WTC11 (cell line): ENCODE measurements at regions not wholly inside any gene's neighbourhood (a gene's known extent, or its start where the extent isn't known, plus 50 kb on each side); places are given as distances from the start of the nearest gene placed in this dataset.

ENCODE experiments used
- ATAC-seq: fragments of 200-7000 bp; cut with Tn5 transposase; 2 replicates; pipeline ENCODE4 v1.10.0; 2021; ENCODE audit warnings: mild to moderate bottlenecking, moderate library complexity
- CTCF ChIA-PET: fragments of 300-600 bp; sonication (Branson Sonifier 250); formaldehyde crosslinking; loops from one replicate; lab custom pipeline; 2021; ENCODE audit warnings: antibody characterized with exemption; lab: Charles Lee
- POLR2A ChIA-PET: fragments of 350-600 bp; sonication (Branson Sonifier 250); formaldehyde crosslinking; loops from one replicate; lab custom pipeline; 2021; ENCODE audit warnings: antibody characterized with exemption; lab: Charles Lee
- DNase-seq: peaks from one replicate; pipeline ENCODE4 v3.0.0; 2021; ENCODE audit warnings: low spot score
- H3K27ac Mint-ChIP-seq: 2 replicates; pipeline ENCODE4 v1.8.0; 2021; ENCODE audit warnings: mixed read lengths
- H3K27me3 Mint-ChIP-seq: 2 replicates; pipeline ENCODE4 v1.8.0; 2021; ENCODE audit warnings: low read depth, mild to moderate bottlenecking, moderate library complexity, mixed read lengths
- H3K36me3 Mint-ChIP-seq: 2 replicates; pipeline ENCODE4 v1.8.0; 2021; ENCODE audit warnings: mixed read lengths
- H3K4me1 Mint-ChIP-seq: 2 replicates; pipeline ENCODE4 v1.8.0; 2022; ENCODE audit warnings: mixed read lengths
- H3K4me3 Mint-ChIP-seq: 2 replicates; pipeline ENCODE4 v1.8.0; 2021; ENCODE audit warnings: mild to moderate bottlenecking, moderate library complexity, mixed read lengths
- H3K9me3 Mint-ChIP-seq: 2 replicates; pipeline ENCODE4 v1.8.0; 2021; ENCODE audit warnings: mixed read lengths
- ATF2 ChIP-seq: sonication (generic); formaldehyde crosslinking; IDR thresholded peaks from 2 replicates; pipeline ENCODE4 v1.8.1; 2022; ENCODE audit warnings: low read depth, missing genetic modification reagents, borderline replicate concordance
- ATF6 ChIP-seq: sonication (generic); formaldehyde crosslinking; IDR thresholded peaks from 2 replicates; pipeline ENCODE4 v1.8.1; 2023; ENCODE audit warnings: mild to moderate bottlenecking, missing genetic modification reagents
- CREB1 ChIP-seq: sonication (generic); formaldehyde crosslinking; IDR thresholded peaks from 2 replicates; pipeline ENCODE4 v1.8.0; 2023; ENCODE audit warnings: mild to moderate bottlenecking, missing genetic modification reagents
- EMX1 ChIP-seq: fragments of 250-450 bp; sonication (Bioruptor Pico); IDR thresholded peaks from 2 replicates; pipeline ENCODE4 v1.8.0; 2021; ENCODE audit warnings: mild to moderate bottlenecking
- ESRRA ChIP-seq: sonication (generic); formaldehyde crosslinking; IDR thresholded peaks from 2 replicates; pipeline ENCODE4 v1.8.1; 2022; ENCODE audit warnings: mild to moderate bottlenecking, missing genetic modification reagents, borderline replicate concordance
- FOXP4 ChIP-seq: sonication (generic); formaldehyde crosslinking; IDR thresholded peaks from 2 replicates; pipeline ENCODE4 v1.8.0; 2022; ENCODE audit warnings: mild to moderate bottlenecking, missing genetic modification reagents
- IRF1 ChIP-seq: sonication (generic); formaldehyde crosslinking; IDR thresholded peaks from 2 replicates; pipeline ENCODE4 v1.8.0; 2023; ENCODE audit warnings: missing genetic modification reagents
- NFYB ChIP-seq: sonication (generic); formaldehyde crosslinking; conservative IDR thresholded peaks from 2 replicates; pipeline ENCODE4 v1.8.0; 2022; ENCODE audit warnings: low read depth, missing genetic modification reagents
- NR2C2 ChIP-seq: sonication (generic); formaldehyde crosslinking; IDR thresholded peaks from 2 replicates; pipeline ENCODE4 v1.8.0; 2022; ENCODE audit warnings: mild to moderate bottlenecking, missing genetic modification reagents
- SOX15 ChIP-seq: fragments of 250-450 bp; sonication (Bioruptor Pico); IDR thresholded peaks from 2 replicates; pipeline ENCODE4 v1.9.0; 2021; ENCODE audit warnings: mild to moderate bottlenecking
- STAT6 ChIP-seq: sonication (generic); formaldehyde crosslinking; conservative IDR thresholded peaks from 2 replicates; pipeline ENCODE4 v1.8.1; 2023; ENCODE audit warnings: mild to moderate bottlenecking, low read depth, missing genetic modification reagents, moderate library complexity
- TEAD1 ChIP-seq: sonication (generic); formaldehyde crosslinking; IDR thresholded peaks from 2 replicates; pipeline ENCODE4 v1.8.0; 2022; ENCODE audit warnings: mild to moderate bottlenecking, missing genetic modification reagents
- TEAD4 ChIP-seq: sonication (generic); formaldehyde crosslinking; IDR thresholded peaks from 2 replicates; pipeline ENCODE4 v1.8.0; 2022; ENCODE audit warnings: mild to moderate bottlenecking, missing genetic modification reagents
- USF2 ChIP-seq: sonication (generic); formaldehyde crosslinking; IDR thresholded peaks from 2 replicates; pipeline ENCODE4 v1.8.1; 2023; ENCODE audit warnings: mild to moderate bottlenecking, missing genetic modification reagents, moderate library complexity
- ZNF138 ChIP-seq: sonication (generic); formaldehyde crosslinking; conservative IDR thresholded peaks from 2 replicates; pipeline ENCODE4 v1.8.1; 2022; ENCODE audit warnings: mild to moderate bottlenecking, moderate library complexity, missing genetic modification reagents
- ZNF219 ChIP-seq: sonication (generic); formaldehyde crosslinking; IDR thresholded peaks from 2 replicates; pipeline ENCODE4 v1.8.0; 2023; ENCODE audit warnings: missing genetic modification reagents, mild to moderate bottlenecking, borderline replicate concordance
- ZNF423 ChIP-seq: fragments of 250-450 bp; sonication (Bioruptor Pico); IDR thresholded peaks from 2 replicates; pipeline ENCODE4 v2.1.2; 2022; ENCODE audit warnings: mild to moderate bottlenecking, moderate library complexity
- ZNF425 ChIP-seq: fragments of 250-450 bp; sonication (Bioruptor Pico); conservative IDR thresholded peaks from 2 replicates; pipeline ENCODE4 v1.9.0; 2021; ENCODE audit warnings: mild to moderate bottlenecking
- ZNF671 ChIP-seq: fragments of 250-450 bp; sonication (Bioruptor Pico); IDR thresholded peaks from 2 replicates; pipeline ENCODE4 v1.8.0; 2021; ENCODE audit warnings: mild to moderate bottlenecking

GRCh38 chr7:52273685-52274610 lies 761.5 kb upstream of the POM121L12 start:
- peak; percentile 97 for ATAC-seq
- Mint-ChIP-seq H3K4me1 (no peaks in the 10 kb centered on the region), H3K27me3 (no peaks in the 10 kb centered on the region), H3K27ac (no peak overlapping the region), H3K9me3 (no peaks in the 10 kb centered on the region), H3K36me3 (no peaks in the 10 kb centered on the region), H3K4me3 (peak overlapping the region; percentile 49; the same call in 1 of the 2 replicates)
- DNase-seq, result peak; percentile 65
- ChIA-PET CTCF (interaction anchor here (1.0 to 1.6 kb wide), 2 partner anchors 14 to 29 kb away, joined by 3 read pairs; no protein-coding TSS in a partner anchor), POLR2A (no interaction called here)
- TF ChIP-seq IRF1 (CRISPR knock-in tag) (no peak), STAT6 (no peak), ZNF671 (CRISPR knock-in tag) (no peak), TEAD4 (CRISPR knock-in tag) (no peak), USF2 (CRISPR knock-in tag) (no peak), ZNF425 (CRISPR knock-in tag) (no peak), ZNF138 (CRISPR knock-in tag) (no peak), TEAD1 (no peak), EMX1 (no peak), FOXP4 (CRISPR knock-in tag) (no peak)

GRCh38 chr7:52271703-52272102 lies 763.7 kb upstream of the POM121L12 start:
- Mint-ChIP-seq H3K4me1 (peaks cover 5% of the 10 kb centered on the region), H3K9me3 (no peaks in the 10 kb centered on the region), H3K4me3 (no peak overlapping the region), H3K27me3 (no peaks in the 10 kb centered on the region), H3K27ac (no peak overlapping the region), H3K36me3 (no peaks in the 10 kb centered on the region)
- ATAC-seq (no peak), DNase-seq (no peak)
- TF ChIP-seq ZNF423 (CRISPR knock-in tag) (no peak), SOX15 (CRISPR knock-in tag) (no peak), NR2C2 (CRISPR knock-in tag) (no peak)
- ChIA-PET POLR2A (no interaction called here), CTCF (no interaction called here)

GRCh38 chr7:52270301-52270700 lies 765.1 kb upstream of the POM121L12 start:
- Mint-ChIP-seq H3K4me3 (no peak overlapping the region), H3K36me3 (no peaks in the 10 kb centered on the region), H3K4me1 (peaks cover 9% of the 10 kb centered on the region), H3K27ac (no peak overlapping the region), H3K9me3 (no peaks in the 10 kb centered on the region), H3K27me3 (no peaks in the 10 kb centered on the region)
- no peak for DNase-seq
- no peak for ATAC-seq
- CTCF ChIA-PET, result no interaction called here
- POLR2A ChIA-PET, result no interaction called here
- TF ChIP-seq ATF6 (CRISPR knock-in tag) (no peak), CREB1 (CRISPR knock-in tag) (no peak), ATF2 (CRISPR knock-in tag) (no peak), ESRRA (CRISPR knock-in tag) (no peak), ZNF219 (CRISPR knock-in tag) (no peak), NFYB (no peak)
